ENCODE measurements at regions not wholly inside any gene's neighbourhood (a gene's known extent, or its start where the extent isn't known, plus 50 kb on each side); places are given as distances from the start of the nearest gene placed in this dataset.
"Not testable (repeated sequence)": the region's sequence is repeated elsewhere in the genome, so short reads cannot be mapped to it uniquely, and the experiment has no call there.

- ATAC-seq (no peak), DNase-seq (no peak)
- H3K36me3 ChIP-seq (ENCODE audit: low read depth) = no peaks in the 10 kb centered on the region
- no peak overlapping the region for H3K4me3 ChIP-seq
- no peaks in the 10 kb centered on the region for H3K4me1 ChIP-seq (ENCODE audit: low read depth)
- H3K9me3 ChIP-seq = peaks cover 46% of the 10 kb centered on the region
- intact Hi-C loops (cut with DNase I, micrococcal nuclease) = no loop called here
- no peak for TF ChIP-seq CTCF (IDR thresholded peaks at IDR 0.05)
Observed at GRCh38 chr13:83088858-83089257, 793.4 kb downstream of the SLITRK1 start.

- Histone ChIP-seq H3K9me3 (peaks cover 43% of the 10 kb centered on the region), H3K4me1 (ENCODE audit: low read depth) (no peaks in the 10 kb centered on the region), H3K36me3 (ENCODE audit: low read depth) (no peaks in the 10 kb centered on the region), H3K4me3 (no peak overlapping the region)
- no peak for ATAC-seq
- TF ChIP-seq CTCF (IDR thresholded peaks at IDR 0.05) = no peak
- intact Hi-C loops (cut with DNase I, micrococcal nuclease) = no loop called here
- DNase-seq = no peak
Observed at GRCh38 chr13:83086948-83087347, 795.3 kb downstream of the SLITRK1 start.

- intact Hi-C loops (cut with DNase I, micrococcal nuclease) = no loop called here
- TF ChIP-seq CTCF (IDR thresholded peaks at IDR 0.05) = no peak
- Histone ChIP-seq H3K4me3 (no peak overlapping the region), H3K4me1 (ENCODE audit: low read depth) (no peaks in the 10 kb centered on the region), H3K9me3 (peaks cover 41% of the 10 kb centered on the region), H3K36me3 (ENCODE audit: low read depth) (no peaks in the 10 kb centered on the region)
- DNase-seq (no peak), ATAC-seq (no peak)
Observed at GRCh38 chr13:83086088-83086487, 796.2 kb downstream of the SLITRK1 start.

- intact Hi-C loops (cut with DNase I, micrococcal nuclease) = no loop called here
- Histone ChIP-seq H3K36me3 (ENCODE audit: low read depth) (no peaks in the 10 kb centered on the region), H3K4me3 (no peak overlapping the region), H3K4me1 (ENCODE audit: low read depth) (no peaks in the 10 kb centered on the region), H3K9me3 (peaks cover 38% of the 10 kb centered on the region)
- ATAC-seq = no peak
- DNase-seq = no peak
- no peak for TF ChIP-seq CTCF (IDR thresholded peaks at IDR 0.05)
Observed at GRCh38 chr13:83085186-83085900, 796.9 kb downstream of the SLITRK1 start.

- TF ChIP-seq CTCF (IDR thresholded peaks at IDR 0.05) = no peak
Observed at GRCh38 chr13:83077499-83077898, 804.8 kb downstream of the SLITRK1 start.

GRCh38 chr13:83073930-83074329, 808.3 kb downstream of the SLITRK1 start:
- intact Hi-C loops (cut with DNase I, micrococcal nuclease); H3K36me3 ChIP-seq (ENCODE audit: low read depth); ATAC-seq; DNase-seq; H3K4me1 ChIP-seq (ENCODE audit: low read depth); H3K4me3 ChIP-seq: not testable (repeated sequence)
- peaks cover 47% of the 10 kb centered on the region for H3K9me3 ChIP-seq

More at GRCh38 chr13:83077499-83077898, 804.8 kb downstream of the SLITRK1 start:
- Histone ChIP-seq H3K4me3 (no peak overlapping the region), H3K4me1 (ENCODE audit: low read depth) (no peaks in the 10 kb centered on the region), H3K9me3 (peaks cover 38% of the 10 kb centered on the region), H3K36me3 (ENCODE audit: low read depth) (no peaks in the 10 kb centered on the region)
- ATAC-seq = no peak
- no peak for DNase-seq
- intact Hi-C loops (cut with DNase I, micrococcal nuclease) = no loop called here

Data from mucosa of descending colon (tissue), 3 donors.